ENCODE measurements at regions not wholly inside any gene's neighbourhood (a gene's known extent, or its start where the extent isn't known, plus 50 kb on each side); places are given as distances from the start of the nearest gene placed in this dataset. TPM values are rescaled to one million over a fixed set of nuclear protein-coding genes. Genes with fewer than 3 reads are reported as not detected.

DNA sequence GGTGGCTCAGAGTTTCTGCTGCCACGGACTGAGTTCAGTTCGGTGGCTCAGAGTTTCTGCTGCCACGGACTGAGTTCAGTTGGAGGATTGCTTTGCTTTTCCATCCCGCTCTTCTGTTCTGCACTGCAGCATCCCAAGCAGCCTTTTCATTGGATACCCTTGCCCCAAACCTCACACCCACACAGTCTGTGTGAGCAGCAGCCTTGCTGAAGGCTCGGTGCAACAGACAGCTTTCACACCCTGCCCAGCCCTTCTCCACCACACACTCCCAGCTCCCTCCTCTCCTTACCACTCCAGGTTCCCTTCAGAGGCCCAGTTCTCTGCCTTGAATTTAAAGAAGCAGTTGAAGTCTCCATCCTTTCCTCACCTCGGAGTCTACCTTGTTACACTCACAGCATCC lies 52.5 kb upstream of the CHD6 start:
- intact Hi-C loops (cut with DNase I): no loop called here
- Histone ChIP-seq H3K27me3 (no peaks in the 10 kb centered on the region), H3K27ac (no peak overlapping the region), H3K36me3 (no peaks in the 10 kb centered on the region), H3K4me1 (no peaks in the 10 kb centered on the region), H3K9me3 (no peaks in the 10 kb centered on the region), H3K4me3 (no peak overlapping the region)
- TF ChIP-seq POLR2AphosphoS5 (IDR thresholded peaks at IDR 0.05; ENCODE audit: insufficient read depth in 1 of 2, low read depth in 1 of 2) (no peak), POLR2A (IDR thresholded peaks at IDR 0.05) (no peak)
- DNase-seq (ENCODE audit: extremely low spot score in 2 of 2): no peak

DNA sequence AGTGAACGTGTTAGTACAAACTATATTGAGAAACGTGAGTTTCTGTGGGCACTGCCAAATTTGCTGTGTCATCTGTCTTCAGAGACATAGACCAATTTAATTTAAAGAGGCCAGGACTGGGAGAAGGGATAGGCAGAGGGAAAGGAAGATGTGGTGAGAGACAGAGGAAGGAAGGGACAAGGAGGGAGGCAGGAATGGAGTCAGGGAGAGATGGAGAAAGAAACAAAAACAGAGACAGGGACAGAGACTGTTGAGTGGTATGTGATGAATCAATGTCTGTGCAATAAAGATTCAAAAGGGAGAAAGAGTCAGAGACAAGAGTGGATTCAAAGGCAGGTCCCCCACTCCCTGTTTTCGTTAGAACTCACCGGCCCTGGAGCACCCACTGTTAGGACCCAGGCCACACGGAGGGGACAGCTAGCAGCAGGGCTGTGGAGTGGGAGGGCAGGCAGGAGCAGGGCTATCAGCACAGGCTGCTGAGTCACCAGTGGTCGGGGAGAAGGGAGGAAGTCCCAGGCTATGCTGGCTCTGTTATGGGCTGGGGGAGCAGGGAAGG lies 51.6 kb upstream of the CHD6 start:
- no peak for DNase-seq (ENCODE audit: extremely low spot score in 2 of 2)
- Histone ChIP-seq H3K4me1 (no peaks in the 10 kb centered on the region), H3K27ac (no peak overlapping the region), H3K27me3 (no peaks in the 10 kb centered on the region), H3K9me3 (no peaks in the 10 kb centered on the region), H3K36me3 (no peaks in the 10 kb centered on the region), H3K4me3 (no peak overlapping the region)
- intact Hi-C loops (cut with DNase I): no loop called here
- TF ChIP-seq POLR2AphosphoS5 (IDR thresholded peaks at IDR 0.05; ENCODE audit: insufficient read depth in 1 of 2, low read depth in 1 of 2) (no peak), CTCF (IDR thresholded peaks at IDR 0.05) (no peak), POLR2A (IDR thresholded peaks at IDR 0.05) (no peak)

- Histone ChIP-seq H3K27ac (no peak overlapping the region), H3K36me3 (no peaks in the 10 kb centered on the region), H3K27me3 (no peaks in the 10 kb centered on the region), H3K9me3 (no peaks in the 10 kb centered on the region), H3K4me3 (no peak overlapping the region), H3K4me1 (no peaks in the 10 kb centered on the region)
- TF ChIP-seq POLR2AphosphoS5 (IDR thresholded peaks at IDR 0.05; ENCODE audit: insufficient read depth in 1 of 2, low read depth in 1 of 2): no peak
- no peak for TF ChIP-seq CTCF (IDR thresholded peaks at IDR 0.05)
- TF ChIP-seq POLR2A (IDR thresholded peaks at IDR 0.05): no peak
- DNase-seq (ENCODE audit: extremely low spot score in 2 of 2): no peak
- intact Hi-C loops (cut with DNase I): no loop called here
These were observed 50.0 kb upstream of the CHD6 start for GRCh38 chr20:41668057-41668749.

Small RNA genes lying in the stretch of these regions (small RNA-seq; reads per million reads assigned to genes)
- gene RF00568 (not detected), gene RNU6-1018P (not detected)

Data from vagina (tissue), 2 donors.